Activated naive CD8-positive, alpha-beta T cell treated with anti-CD3 and anti-CD28 coated beads, Interleukin-2, amount 50 U/mL, for 24 hours (primary cell): ENCODE measurements at regions not wholly inside any gene's neighbourhood (a gene's known extent, or its start where the extent isn't known, plus 50 kb on each side); places are given as distances from the start of the nearest gene placed in this dataset.
"Not testable (repeated sequence)": the region's sequence is repeated elsewhere in the genome, so short reads cannot be mapped to it uniquely, and the experiment has no call there.

Source experiments
- ATAC-seq: fragments of 150-1000 bp; cut with Tn5 transposase; one replicate; pipeline ENCODE4 v1.10.0; 2021
- DNase-seq: peaks from one replicate; pipeline ENCODE4 v3.0.0; 2021
- H3K27ac Mint-ChIP-seq: one replicate; pipeline ENCODE4 v1.8.0; 2021; ENCODE audit warnings: mild to moderate bottlenecking, mixed read lengths
- H3K27me3 Mint-ChIP-seq: one replicate; pipeline ENCODE4 v1.8.0; 2021; ENCODE audit warnings: mixed read lengths
- H3K36me3 Mint-ChIP-seq: one replicate; pipeline ENCODE4 v1.8.0; 2021; ENCODE audit warnings: low read depth, mixed read lengths
- H3K4me1 Mint-ChIP-seq: one replicate; pipeline ENCODE4 v1.8.0; 2021; ENCODE audit warnings: mixed read lengths
- H3K4me3 Mint-ChIP-seq: one replicate; pipeline ENCODE4 v1.8.0; 2021; ENCODE audit warnings: mild to moderate bottlenecking, moderate library complexity, mixed read lengths
- H3K9me3 Mint-ChIP-seq: one replicate; pipeline ENCODE4 v1.8.0; 2021; ENCODE audit warnings: mixed read lengths

- peaks cover 8% of the 10 kb centered on the region for H3K4me1 Mint-ChIP-seq
- no peak for ATAC-seq
- no peak for DNase-seq
- peaks cover 4% of the 10 kb centered on the region for H3K9me3 Mint-ChIP-seq
- no peak overlapping the region for H3K27ac Mint-ChIP-seq
- no peaks in the 10 kb centered on the region for H3K27me3 Mint-ChIP-seq
- no peak overlapping the region for H3K4me3 Mint-ChIP-seq
- H3K36me3 Mint-ChIP-seq, result no peaks in the 10 kb centered on the region
Measured at GRCh38 chr1:226461087-226461486, 53.2 kb upstream of the PARP1 start.

GRCh38 chr1:226463925-226464586 lies 56.2 kb upstream of the PARP1 start:
- no peaks in the 10 kb centered on the region for H3K4me1 Mint-ChIP-seq
- H3K27me3 Mint-ChIP-seq, result peaks cover 2% of the 10 kb centered on the region
- ATAC-seq, result no peak

GRCh38 chr1:226464587-226464971 lies 56.7 kb upstream of the PARP1 start:
- not testable (repeated sequence) for H3K36me3 Mint-ChIP-seq

More at GRCh38 chr1:226463925-226464586, 56.2 kb upstream of the PARP1 start:
- Mint-ChIP-seq H3K9me3 (peaks cover 4% of the 10 kb centered on the region), H3K4me3 (no peak overlapping the region), H3K27ac (no peak overlapping the region), H3K36me3 (no peaks in the 10 kb centered on the region)
- no peak for DNase-seq

GRCh38 chr1:226466296-226466695 lies 58.4 kb upstream of the PARP1 start:
- DNase-seq, result no peak
- H3K27me3 Mint-ChIP-seq, result peaks cover 2% of the 10 kb centered on the region
- H3K9me3 Mint-ChIP-seq, result peaks cover 4% of the 10 kb centered on the region
- H3K4me3 Mint-ChIP-seq, result no peak overlapping the region
- no peak for ATAC-seq
- H3K27ac Mint-ChIP-seq, result no peak overlapping the region
- no peaks in the 10 kb centered on the region for H3K36me3 Mint-ChIP-seq
- H3K4me1 Mint-ChIP-seq, result no peaks in the 10 kb centered on the region

More at GRCh38 chr1:226464587-226464971, 56.7 kb upstream of the PARP1 start:
- not testable (repeated sequence) for H3K9me3 Mint-ChIP-seq, DNase-seq, H3K4me1 Mint-ChIP-seq, H3K27ac Mint-ChIP-seq, ATAC-seq, H3K27me3 Mint-ChIP-seq, H3K4me3 Mint-ChIP-seq

GRCh38 chr1:226467443-226467842 lies 59.5 kb upstream of the PARP1 start:
- Mint-ChIP-seq H3K9me3 (peaks cover 4% of the 10 kb centered on the region), H3K27ac (no peak overlapping the region), H3K27me3 (peaks cover 2% of the 10 kb centered on the region), H3K4me1 (no peaks in the 10 kb centered on the region), H3K4me3 (no peak overlapping the region), H3K36me3 (no peaks in the 10 kb centered on the region)
- ATAC-seq, result no peak
- DNase-seq, result no peak

- no peaks in the 10 kb centered on the region for H3K9me3 Mint-ChIP-seq
- DNase-seq (no peak), ATAC-seq (no peak)
- H3K27ac Mint-ChIP-seq, result no peak overlapping the region
- H3K4me1 Mint-ChIP-seq, result peaks cover 4% of the 10 kb centered on the region
- H3K4me3 Mint-ChIP-seq, result no peak overlapping the region
- no peaks in the 10 kb centered on the region for H3K36me3 Mint-ChIP-seq
- H3K27me3 Mint-ChIP-seq, result peaks cover 2% of the 10 kb centered on the region
Measured at GRCh38 chr1:226470921-226471866, 63.3 kb upstream of the PARP1 start.

GRCh38 chr1:226473325-226473724 lies 65.4 kb upstream of the PARP1 start:
- H3K4me1 Mint-ChIP-seq, result peaks cover 4% of the 10 kb centered on the region
- DNase-seq (no peak), ATAC-seq (no peak)
- no peaks in the 10 kb centered on the region for H3K36me3 Mint-ChIP-seq
- no peaks in the 10 kb centered on the region for H3K27me3 Mint-ChIP-seq
- no peak overlapping the region for H3K4me3 Mint-ChIP-seq
- no peak overlapping the region for H3K27ac Mint-ChIP-seq
- no peaks in the 10 kb centered on the region for H3K9me3 Mint-ChIP-seq

- Mint-ChIP-seq H3K4me1 (peaks cover 4% of the 10 kb centered on the region), H3K36me3 (no peaks in the 10 kb centered on the region), H3K9me3 (no peaks in the 10 kb centered on the region), H3K27me3 (no peaks in the 10 kb centered on the region), H3K4me3 (no peak overlapping the region), H3K27ac (no peak overlapping the region)
- DNase-seq, result no peak
- no peak for ATAC-seq
Measured at GRCh38 chr1:226474041-226474440, 66.1 kb upstream of the PARP1 start.

- no peak for DNase-seq
- H3K27me3 Mint-ChIP-seq, result no peaks in the 10 kb centered on the region
- no peaks in the 10 kb centered on the region for H3K36me3 Mint-ChIP-seq
- peaks cover 4% of the 10 kb centered on the region for H3K4me1 Mint-ChIP-seq
- H3K4me3 Mint-ChIP-seq, result no peak overlapping the region
- no peak overlapping the region for H3K27ac Mint-ChIP-seq
- no peaks in the 10 kb centered on the region for H3K9me3 Mint-ChIP-seq
- ATAC-seq, result no peak
Measured at GRCh38 chr1:226474443-226475141, 66.7 kb upstream of the PARP1 start.

- no peaks in the 10 kb centered on the region for H3K9me3 Mint-ChIP-seq
- no peak overlapping the region for H3K27ac Mint-ChIP-seq
- DNase-seq (no peak), ATAC-seq (no peak)
- H3K4me1 Mint-ChIP-seq, result peaks cover 4% of the 10 kb centered on the region
- no peak overlapping the region for H3K4me3 Mint-ChIP-seq
- H3K27me3 Mint-ChIP-seq, result no peaks in the 10 kb centered on the region
- no peaks in the 10 kb centered on the region for H3K36me3 Mint-ChIP-seq
Measured at GRCh38 chr1:226475142-226475511, 67.2 kb upstream of the PARP1 start.

- no peak for ATAC-seq
- Mint-ChIP-seq H3K27me3 (no peaks in the 10 kb centered on the region), H3K9me3 (no peaks in the 10 kb centered on the region), H3K4me3 (no peak overlapping the region), H3K36me3 (no peaks in the 10 kb centered on the region), H3K4me1 (peaks cover 4% of the 10 kb centered on the region), H3K27ac (no peak overlapping the region)
- DNase-seq, result no peak
Measured at GRCh38 chr1:226476066-226476465, 68.2 kb upstream of the PARP1 start.

GRCh38 chr1:226476648-226477319 lies 68.9 kb upstream of the PARP1 start:
- no peak overlapping the region for H3K27ac Mint-ChIP-seq
- H3K9me3 Mint-ChIP-seq, result no peaks in the 10 kb centered on the region
- ATAC-seq, result no peak
- no peak overlapping the region for H3K4me3 Mint-ChIP-seq
- no peak for DNase-seq
- peaks cover 4% of the 10 kb centered on the region for H3K4me1 Mint-ChIP-seq
- H3K36me3 Mint-ChIP-seq, result no peaks in the 10 kb centered on the region
- peaks cover 2% of the 10 kb centered on the region for H3K27me3 Mint-ChIP-seq

- H3K4me3 Mint-ChIP-seq, result no peak overlapping the region
- no peaks in the 10 kb centered on the region for H3K36me3 Mint-ChIP-seq
- peaks cover 4% of the 10 kb centered on the region for H3K4me1 Mint-ChIP-seq
- no peak overlapping the region for H3K27ac Mint-ChIP-seq
- DNase-seq, result no peak
- no peaks in the 10 kb centered on the region for H3K9me3 Mint-ChIP-seq
- ATAC-seq, result no peak
- peaks cover 10% of the 10 kb centered on the region for H3K27me3 Mint-ChIP-seq
Measured at GRCh38 chr1:226479474-226479873, 69.1 kb upstream of the STUM start.

- ATAC-seq, result no peak
- Mint-ChIP-seq H3K36me3 (no peaks in the 10 kb centered on the region), H3K4me3 (no peak overlapping the region)
Measured at GRCh38 chr1:226480461-226480860, 68.1 kb upstream of the STUM start.

More at GRCh38 chr1:226480461-226480860, 68.1 kb upstream of the STUM start:
- H3K27me3 Mint-ChIP-seq, result peaks cover 14% of the 10 kb centered on the region
- H3K9me3 Mint-ChIP-seq, result no peaks in the 10 kb centered on the region
- DNase-seq, result no peak
- H3K4me1 Mint-ChIP-seq, result peaks cover under 1% of the 10 kb centered on the region
- H3K27ac Mint-ChIP-seq, result no peak overlapping the region
